ENCODE measurements at regions not wholly inside any gene's neighbourhood (a gene's known extent, or its start where the extent isn't known, plus 50 kb on each side); places are given as distances from the start of the nearest gene placed in this dataset.
A peak's percentile ranks its signal among the peaks of the same experiment; 100 is the strongest.

DNA sequence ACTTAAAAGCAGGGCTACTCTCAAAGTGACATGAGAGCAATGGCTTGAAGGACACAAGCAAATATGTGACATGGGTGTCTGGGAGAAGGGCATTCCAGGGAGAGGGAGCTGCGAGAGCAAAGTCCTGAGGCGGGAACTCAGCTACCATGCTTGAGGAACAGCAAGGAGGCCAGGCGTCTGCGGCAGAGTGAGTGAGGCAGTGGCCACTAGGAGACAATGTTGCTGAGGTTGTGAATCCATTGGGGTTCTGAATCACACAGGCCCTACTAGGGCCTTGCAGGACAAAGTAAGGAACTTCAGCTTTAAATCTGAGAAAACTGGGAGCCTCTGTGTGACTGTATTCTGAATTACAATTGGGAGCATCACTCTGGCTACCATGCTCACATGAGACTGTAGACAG, 94.1 kb upstream of the PRICKLE2 start:
- Histone ChIP-seq H3K9ac (ENCODE audit: low read length in 3 of 3) (no peak overlapping the region), H3K36me3 (ENCODE audit: control insufficient read depth in 2 of 3, insufficient read depth in 3 of 3, low read length in 3 of 3) (no peaks in the 10 kb centered on the region), H3K9me3 (ENCODE audit: control insufficient read depth in 2 of 3, insufficient read depth in 1 of 3, low read length in 3 of 3) (no peaks in the 10 kb centered on the region), H3K27ac (ENCODE audit: low read depth in 2 of 2, low read length in 2 of 2) (peak overlapping the region in 1 of 2 donors; percentile 7), H3K4me1 (ENCODE audit: control insufficient read depth in 2 of 3, insufficient read depth in 2 of 3, low read depth in 1 of 3, low read length in 3 of 3) (peaks cover 0 to 3% (median 0%) of the 10 kb centered on the region in 3 donors), H3K27me3 (ENCODE audit: control insufficient read depth, insufficient read depth, low read length) (no peaks in the 10 kb centered on the region), H3K4me3 (ENCODE audit: low read length in 3 of 3) (no peak overlapping the region)
- intact Hi-C loops (cut with DNase I): no loop called here
- TF ChIP-seq, protein P1, sequence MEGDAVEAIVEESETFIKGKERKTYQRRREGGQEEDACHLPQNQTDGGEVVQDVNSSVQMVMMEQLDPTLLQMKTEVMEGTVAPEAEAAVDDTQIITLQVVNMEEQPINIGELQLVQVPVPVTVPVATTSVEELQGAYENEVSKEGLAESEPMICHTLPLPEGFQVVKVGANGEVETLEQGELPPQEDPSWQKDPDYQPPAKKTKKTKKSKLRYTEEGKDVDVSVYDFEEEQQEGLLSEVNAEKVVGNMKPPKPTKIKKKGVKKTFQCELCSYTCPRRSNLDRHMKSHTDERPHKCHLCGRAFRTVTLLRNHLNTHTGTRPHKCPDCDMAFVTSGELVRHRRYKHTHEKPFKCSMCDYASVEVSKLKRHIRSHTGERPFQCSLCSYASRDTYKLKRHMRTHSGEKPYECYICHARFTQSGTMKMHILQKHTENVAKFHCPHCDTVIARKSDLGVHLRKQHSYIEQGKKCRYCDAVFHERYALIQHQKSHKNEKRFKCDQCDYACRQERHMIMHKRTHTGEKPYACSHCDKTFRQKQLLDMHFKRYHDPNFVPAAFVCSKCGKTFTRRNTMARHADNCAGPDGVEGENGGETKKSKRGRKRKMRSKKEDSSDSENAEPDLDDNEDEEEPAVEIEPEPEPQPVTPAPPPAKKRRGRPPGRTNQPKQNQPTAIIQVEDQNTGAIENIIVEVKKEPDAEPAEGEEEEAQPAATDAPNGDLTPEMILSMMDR (IDR thresholded peaks at IDR 0.05; ENCODE audit: borderline replicate concordance, extremely low read depth, insufficient read depth): no peak
- FAIRE-seq (no peak), DNase-seq (no peak)

DNA sequence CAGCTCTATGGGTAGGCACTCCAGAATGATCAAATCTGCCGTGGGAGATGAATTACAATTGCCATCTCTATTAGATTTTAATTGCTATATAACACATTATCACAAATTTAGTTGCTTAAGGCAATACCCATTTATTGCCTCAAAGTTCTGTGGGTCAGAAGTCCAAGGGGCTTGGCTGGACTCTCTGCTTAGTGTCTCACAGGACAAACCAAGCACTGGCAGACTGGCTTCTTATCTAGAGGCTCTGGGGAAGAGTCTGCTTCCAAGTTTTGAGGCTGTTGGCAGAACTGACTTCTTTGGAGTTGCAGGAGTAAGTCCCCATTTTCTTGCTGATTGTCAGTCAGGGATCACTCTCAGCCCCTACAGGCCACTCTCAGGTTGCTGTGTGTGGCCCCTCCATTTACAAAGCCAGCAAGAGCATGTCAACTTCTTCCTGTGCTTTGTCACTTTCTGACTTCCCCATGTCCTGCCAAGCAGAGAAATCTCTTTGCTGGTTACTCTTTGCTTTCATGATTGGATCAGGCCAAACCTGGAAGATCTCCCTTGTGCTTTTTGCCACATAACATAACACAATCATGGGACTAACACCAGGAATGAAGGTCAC, 93.5 kb upstream of the PRICKLE2 start:
- TF ChIP-seq, protein P1 (IDR thresholded peaks at IDR 0.05; ENCODE audit: borderline replicate concordance, extremely low read depth, insufficient read depth): no peak
- H3K9me3 ChIP-seq (ENCODE audit: control insufficient read depth in 2 of 3, insufficient read depth in 1 of 3, low read length in 3 of 3): no peaks in the 10 kb centered on the region
- no peaks in the 10 kb centered on the region for H3K36me3 ChIP-seq (ENCODE audit: control insufficient read depth in 2 of 3, insufficient read depth in 3 of 3, low read length in 3 of 3)
- no peak overlapping the region for H3K9ac ChIP-seq (ENCODE audit: low read length in 3 of 3)
- no peak overlapping the region for H3K4me3 ChIP-seq (ENCODE audit: low read length in 3 of 3)
- DNase-seq (no peak), FAIRE-seq (no peak)
- H3K27me3 ChIP-seq (ENCODE audit: control insufficient read depth, insufficient read depth, low read length): no peaks in the 10 kb centered on the region
- peaks cover 0 to 3% (median 0%) of the 10 kb centered on the region in 3 donors for H3K4me1 ChIP-seq (ENCODE audit: control insufficient read depth in 2 of 3, insufficient read depth in 2 of 3, low read depth in 1 of 3, low read length in 3 of 3)
- H3K27ac ChIP-seq (ENCODE audit: low read depth in 2 of 2, low read length in 2 of 2): no peak overlapping the region
- intact Hi-C loops (cut with DNase I): no loop called here

DNA sequence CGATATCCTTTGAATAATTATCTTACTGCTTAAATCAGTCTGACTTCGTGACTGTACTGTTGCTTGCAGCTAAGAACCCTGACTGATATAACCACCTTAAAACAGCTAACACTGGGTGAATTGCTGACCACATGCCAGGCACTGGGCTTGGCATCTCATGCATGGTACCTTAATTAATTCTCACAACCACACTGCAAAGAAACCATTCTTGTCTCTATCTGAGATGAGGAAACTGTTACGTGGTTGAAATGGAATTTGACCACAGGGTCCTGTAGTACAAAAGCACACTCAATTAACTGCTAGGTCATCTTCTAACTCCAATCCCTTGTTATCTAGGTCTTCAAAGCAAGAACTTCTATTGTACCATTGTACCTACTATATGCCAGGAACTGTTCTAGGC, 92.7 kb upstream of the PRICKLE2 start:
- TF ChIP-seq, protein P1 (IDR thresholded peaks at IDR 0.05; ENCODE audit: borderline replicate concordance, extremely low read depth, insufficient read depth): no peak
- Histone ChIP-seq H3K4me3 (ENCODE audit: low read length in 3 of 3) (no peak overlapping the region), H3K27me3 (ENCODE audit: control insufficient read depth, insufficient read depth, low read length) (no peaks in the 10 kb centered on the region), H3K27ac (ENCODE audit: low read depth in 2 of 2, low read length in 2 of 2) (no peak overlapping the region), H3K9me3 (ENCODE audit: control insufficient read depth in 2 of 3, insufficient read depth in 1 of 3, low read length in 3 of 3) (no peaks in the 10 kb centered on the region), H3K4me1 (ENCODE audit: control insufficient read depth in 2 of 3, insufficient read depth in 2 of 3, low read depth in 1 of 3, low read length in 3 of 3) (peaks cover 0 to 3% (median 0%) of the 10 kb centered on the region in 3 donors), H3K9ac (ENCODE audit: low read length in 3 of 3) (no peak overlapping the region), H3K36me3 (ENCODE audit: control insufficient read depth in 2 of 3, insufficient read depth in 3 of 3, low read length in 3 of 3) (no peaks in the 10 kb centered on the region)
- intact Hi-C loops (cut with DNase I): no loop called here
- FAIRE-seq (no peak), DNase-seq (no peak)

DNA sequence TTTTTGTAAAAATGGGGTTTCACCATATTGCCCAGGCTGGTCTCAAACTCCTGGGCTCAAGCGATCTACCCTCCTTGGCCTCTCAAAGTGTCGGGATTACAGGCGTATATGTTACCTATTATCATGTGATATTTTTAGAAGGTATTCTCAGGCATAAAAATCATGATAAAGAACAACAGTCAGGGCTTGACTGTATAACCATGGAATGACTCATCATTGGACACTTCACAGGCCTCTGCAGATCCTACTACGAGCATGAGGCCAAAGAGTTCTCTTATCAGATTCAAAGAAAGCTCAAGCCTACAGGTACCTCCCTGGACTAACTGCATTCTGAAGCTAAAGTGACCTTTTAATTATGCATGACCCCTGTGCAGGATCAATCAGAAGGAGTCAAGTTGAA, 91.7 kb upstream of the PRICKLE2 start:
- Histone ChIP-seq H3K9ac (ENCODE audit: low read length in 3 of 3) (no peak overlapping the region), H3K27ac (ENCODE audit: low read depth in 2 of 2, low read length in 2 of 2) (no peak overlapping the region), H3K4me1 (ENCODE audit: control insufficient read depth in 2 of 3, insufficient read depth in 2 of 3, low read depth in 1 of 3, low read length in 3 of 3) (peaks cover 0 to 3% (median 0%) of the 10 kb centered on the region in 3 donors), H3K27me3 (ENCODE audit: control insufficient read depth, insufficient read depth, low read length) (no peaks in the 10 kb centered on the region), H3K36me3 (ENCODE audit: control insufficient read depth in 2 of 3, insufficient read depth in 3 of 3, low read length in 3 of 3) (no peaks in the 10 kb centered on the region), H3K4me3 (ENCODE audit: low read length in 3 of 3) (no peak overlapping the region), H3K9me3 (ENCODE audit: control insufficient read depth in 2 of 3, insufficient read depth in 1 of 3, low read length in 3 of 3) (no peaks in the 10 kb centered on the region)
- intact Hi-C loops (cut with DNase I): no loop called here
- TF ChIP-seq, protein P1 (IDR thresholded peaks at IDR 0.05; ENCODE audit: borderline replicate concordance, extremely low read depth, insufficient read depth): no peak
- FAIRE-seq (no peak), DNase-seq (no peak)

Measured in kidney (tissue), 13 donors.